GM12878 (cell line): ENCODE measurements at regions not wholly inside any gene's neighbourhood (a gene's known extent, or its start where the extent isn't known, plus 50 kb on each side); places are given as distances from the start of the nearest gene placed in this dataset.

Experiments
- ATAC-seq: fragments of 200-7000 bp; cut with Tn5 transposase; 3 replicates; pipeline ENCODE4 v1.9.1; 2020; ENCODE audit warnings: mild to moderate bottlenecking, moderate library complexity
- BruUV-seq: library from RNA; stranded (reverse); fragments of 400-500 nt; replicated peaks from 2 replicates; lab custom pipeline; 2021; lab: Mats Ljungman, UMichigan
- CTCF ChIA-PET: fragments of 300-600 bp; sonication (Branson Sonifier 250); formaldehyde crosslinking; extraction: SDS; loops from one replicate; lab custom pipeline; 2021; ENCODE audit warnings: inconsistent platforms; lab: Yijun Ruan, JAX
- POLR2A ChIA-PET: fragments of 350-600 bp; formaldehyde crosslinking; extraction: SDS; loops from one replicate; lab custom pipeline; 2021; ENCODE audit warnings: inconsistent platforms; lab: Charles Lee
- RAD21 ChIA-PET: fragments of 300-600 bp; sonication (Branson Sonifier 250); formaldehyde crosslinking; loops from one replicate; lab custom pipeline; 2023; ENCODE audit warnings: antibody characterized with exemption; ENCODE audit not compliant: unreplicated experiment; lab: Charles Lee
- SMC1A ChIA-PET: fragments of 300-600 bp; sonication (Branson Sonifier 250); formaldehyde crosslinking; loops from one replicate; lab custom pipeline; 2023; ENCODE audit not compliant: unreplicated experiment, uncharacterized antibody; lab: Charles Lee
- DNase-seq: peaks from one replicate; pipeline ENCODE4 v3.0.0-alpha.2; 2011; ENCODE audit warnings: low read depth, low spot score
- FAIRE-seq: peaks from 3 replicates; lab custom pipeline; 2011; peaks lifted over from hg19 to GRCh38; lab: Jason Lieb, UNC
- H2AFZ ChIP-seq: 2 replicates; pipeline ENCODE4 v1.6.0; 2011; ENCODE audit warnings: low read depth, low read length, control low read depth; ENCODE audit not compliant: control insufficient read depth
- H3K27ac ChIP-seq: 2 replicates; pipeline ENCODE4 v1.5.1; 2011; ENCODE audit warnings: control low read depth; ENCODE audit not compliant: control insufficient read depth, insufficient read depth
- H3K27me3 ChIP-seq, 2 experiments: replicated peaks in 1 of 2; 2 replicates each; pipeline versions ENCODE4 v1.6.0 to v1.6.1; 2011; ENCODE audit warnings: low read length in 1 of 2; ENCODE audit not compliant: control insufficient read depth in 2 of 2, insufficient read depth in 2 of 2
- H3K36me3 ChIP-seq, 2 experiments: 2 replicates each; pipeline ENCODE4 v1.5.1; 2011; ENCODE audit warnings: low read length in 1 of 2; ENCODE audit not compliant: control insufficient read depth in 2 of 2, insufficient read depth in 2 of 2
- H3K4me1 ChIP-seq: 2 replicates; pipeline ENCODE4 v1.6.1; 2011; ENCODE audit warnings: mild to moderate bottlenecking, low read length, moderate library complexity, mixed read lengths; ENCODE audit not compliant: control insufficient read depth, insufficient read depth
- H3K4me2 ChIP-seq: 2 replicates; pipeline ENCODE4 v1.6.0; 2011; ENCODE audit warnings: control low read depth; ENCODE audit not compliant: control insufficient read depth, insufficient read depth
- H3K4me3 ChIP-seq: fragments of 200-600 bp; sonication (generic); 2 replicates; pipeline ENCODE4 v1.5.1; 2016
- H3K79me2 ChIP-seq: 2 replicates; pipeline ENCODE4 v1.6.0; 2011; ENCODE audit warnings: low read length; ENCODE audit not compliant: control insufficient read depth, insufficient read depth
- H3K9ac ChIP-seq: 2 replicates; pipeline ENCODE4 v1.8.0; 2011; ENCODE audit warnings: low read length, control low read depth, mixed read lengths; ENCODE audit not compliant: control insufficient read depth, insufficient read depth
- H3K9me3 ChIP-seq: replicated peaks from 3 replicates; pipeline ENCODE4 v1.5.1; 2011; ENCODE audit warnings: mild to moderate bottlenecking, low read length; ENCODE audit not compliant: control insufficient read depth, insufficient read depth
- H4K20me1 ChIP-seq: 2 replicates; pipeline ENCODE4 v1.6.0; 2011; ENCODE audit not compliant: control insufficient read depth, insufficient read depth
- ASH2L ChIP-seq: fragments of 300-600, 200-600 bp; sonication (generic); IDR thresholded peaks from 2 replicates; pipeline ENCODE4 v1.6.1; 2017; ENCODE audit warnings: low read depth, mild to moderate bottlenecking, borderline replicate concordance
- BCL11A ChIP-seq: IDR thresholded peaks from 2 replicates; pipeline ENCODE4 v1.6.1; 2011; ENCODE audit warnings: low read depth, low read length
- ZBTB40 ChIP-seq: fragments of 450-650 bp; IDR thresholded peaks from 2 replicates; pipeline ENCODE4 v1.6.1; 2016; ENCODE audit warnings: mild to moderate bottlenecking, moderate library complexity, borderline replicate concordance
- WGBS: methylation state at CpG from one replicate; pipeline ENCODE4 v1.1.6; 2016; ENCODE audit warnings: low lambda C conversion rate; ENCODE audit not compliant: insufficient replicate concordance, insufficient coverage; ENCODE audit errors: missing lambda C conversion rate; 5-methylcytosine and 5-hydroxymethylcytosine counted together
- in situ Hi-C: fragments of 300-500 bp; cut with MboI; formaldehyde crosslinking; loops from 9 replicates; pipeline ENCODE4 v1.14.3; 2018; ENCODE audit warnings: mixed read lengths
- intact Hi-C: fragments of 100-400 bp; cut with micrococcal nuclease; formaldehyde crosslinking; loops from one replicate; pipeline ENCODE4 v1.14.2; 2022; ENCODE audit not compliant: unreplicated experiment

- H3K4me3 ChIP-seq: no peak overlapping the region
- in situ Hi-C loops: no loop called here
Observed at GRCh38 chr2:8132879-8133278, 549.0 kb upstream of the ID2 start.

More at GRCh38 chr2:8132879-8133278, 549.0 kb upstream of the ID2 start:
- ATAC-seq: no peak
- 59% methylated on average over 9 of the region's 9 CpGs for WGBS
- Histone ChIP-seq H2AFZ (no peak overlapping the region), H4K20me1 (no peaks in the 10 kb centered on the region), H3K4me2 (no peak overlapping the region), H3K27me3 (no peaks in the 10 kb centered on the region), H3K4me1 (no peaks in the 10 kb centered on the region), H3K27ac (no peak overlapping the region), H3K79me2 (no peaks in the 10 kb centered on the region), H3K9me3 (no peaks in the 10 kb centered on the region; the same call in 1 of the 3 replicates), H3K9ac (no peak overlapping the region), H3K36me3 (no peaks in the 10 kb centered on the region)
- no peak for TF ChIP-seq ZBTB40
- TF ChIP-seq BCL11A: no peak
- no peak for TF ChIP-seq ASH2L
- SMC1A ChIA-PET: interaction anchor here (1.4 kb wide), 1 partner anchor 13 kb away, joined by 3 read pairs; no protein-coding TSS in a partner anchor
- RAD21 ChIA-PET: interaction anchor here (0.8 kb wide), 1 partner anchor 17 kb away, joined by 3 read pairs; no protein-coding TSS in a partner anchor
- CTCF ChIA-PET: no interaction called here
- intact Hi-C loops: no loop called here
- BruUV-seq: no TSS peak
- POLR2A ChIA-PET: no interaction called here
- no peak for FAIRE-seq
- no peak for DNase-seq
